Vagina (tissue), 2 donors: ENCODE measurements at regions not wholly inside any gene's neighbourhood (a gene's known extent, or its start where the extent isn't known, plus 50 kb on each side); places are given as distances from the start of the nearest gene placed in this dataset.

Experiments
- DNase-seq, 2 donors: peaks; one replicate each; pipeline ENCODE4 v3.0.0-alpha.2; 2017; ENCODE audit errors: extremely low spot score in 2 of 2
- H3K27ac ChIP-seq: fragments of 200-600 bp; sonication (generic); one replicate; pipeline ENCODE4 v1.5.1; 2019
- H3K27me3 ChIP-seq: fragments of 200-600 bp; sonication (generic); one replicate; pipeline ENCODE4 v1.5.1; 2019
- H3K36me3 ChIP-seq, 2 donors: fragments of 200-600 bp; sonication (generic); one replicate each; pipeline ENCODE4 v1.5.1; 2017 to 2019
- H3K4me1 ChIP-seq: fragments of 200-600 bp; sonication (generic); one replicate; pipeline ENCODE4 v1.5.1; 2019
- H3K4me3 ChIP-seq, 2 donors: fragments of 200-600 bp; sonication (generic); 1 replicate in 1 of 2; 2 replicates in 1 of 2; pipeline ENCODE4 v1.5.1; 2016 to 2019
- H3K9me3 ChIP-seq: fragments of 200-600 bp; sonication (generic); one replicate; pipeline ENCODE4 v1.5.1; 2019
- POLR2A ChIP-seq, 2 donors: fragments of 450-650 bp; IDR thresholded peaks; one replicate each; pipeline ENCODE4 v1.6.1; 2017; ENCODE audit warnings: antibody characterized with exemption in 2 of 2, mild to moderate bottlenecking in 2 of 2, moderate library complexity in 2 of 2
- POLR2AphosphoS5 ChIP-seq, 2 donors: sonication (generic); formaldehyde crosslinking; IDR thresholded peaks; one replicate each; pipeline ENCODE4 v1.9.0; 2017; ENCODE audit warnings: antibody characterized with exemption in 2 of 2, mild to moderate bottlenecking in 2 of 2, low read depth in 1 of 2; ENCODE audit not compliant: insufficient read depth in 1 of 2
- intact Hi-C: fragments of 100-400 bp; cut with DNase I; formaldehyde crosslinking; loops from one replicate; pipeline ENCODE4 v1.15.1; 2023
- TF ChIP-seq, protein P1 (sequence below), 3 experiments: fragments of 450-650 bp in 2 of 3; fragments of 200-600 bp in 1 of 3; sonication (generic) in 1 of 3; IDR thresholded peaks; one replicate each; pipeline ENCODE4 v1.5.1; 2017 to 2019; ENCODE audit warnings: antibody characterized with exemption in 3 of 3, mild to moderate bottlenecking in 2 of 3, moderate library complexity in 2 of 3

DNA sequence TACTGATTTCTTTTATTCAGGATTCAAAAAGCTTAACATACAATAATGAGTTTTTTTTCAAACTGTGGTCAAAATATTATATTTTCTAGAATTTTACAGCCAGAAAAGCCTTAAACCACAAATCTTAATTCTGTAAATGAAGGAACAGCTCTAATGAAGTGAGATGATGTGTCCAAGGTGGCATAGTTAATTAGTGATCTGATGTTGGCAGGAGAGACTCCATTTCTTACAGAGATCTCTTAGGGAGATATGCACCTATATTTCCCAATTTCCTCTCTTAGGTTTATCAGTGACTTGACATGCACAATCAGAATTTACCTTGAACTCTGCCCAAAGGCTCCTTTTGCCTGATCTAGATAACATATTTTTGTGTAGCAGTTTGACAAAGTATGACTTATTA lies 211.1 kb upstream of the ZNF804B start:
- Histone ChIP-seq H3K4me3 (no peak overlapping the region), H3K36me3 (no peaks in the 10 kb centered on the region), H3K27me3 (no peaks in the 10 kb centered on the region), H3K9me3 (no peaks in the 10 kb centered on the region), H3K27ac (no peak overlapping the region), H3K4me1 (no peaks in the 10 kb centered on the region)
- intact Hi-C loops: no loop called here
- TF ChIP-seq POLR2A (IDR thresholded peaks at IDR 0.05) (no peak), POLR2AphosphoS5 (IDR thresholded peaks at IDR 0.05; ENCODE audit: insufficient read depth in 1 of 2, low read depth in 1 of 2) (no peak)
- TF ChIP-seq, protein P1, sequence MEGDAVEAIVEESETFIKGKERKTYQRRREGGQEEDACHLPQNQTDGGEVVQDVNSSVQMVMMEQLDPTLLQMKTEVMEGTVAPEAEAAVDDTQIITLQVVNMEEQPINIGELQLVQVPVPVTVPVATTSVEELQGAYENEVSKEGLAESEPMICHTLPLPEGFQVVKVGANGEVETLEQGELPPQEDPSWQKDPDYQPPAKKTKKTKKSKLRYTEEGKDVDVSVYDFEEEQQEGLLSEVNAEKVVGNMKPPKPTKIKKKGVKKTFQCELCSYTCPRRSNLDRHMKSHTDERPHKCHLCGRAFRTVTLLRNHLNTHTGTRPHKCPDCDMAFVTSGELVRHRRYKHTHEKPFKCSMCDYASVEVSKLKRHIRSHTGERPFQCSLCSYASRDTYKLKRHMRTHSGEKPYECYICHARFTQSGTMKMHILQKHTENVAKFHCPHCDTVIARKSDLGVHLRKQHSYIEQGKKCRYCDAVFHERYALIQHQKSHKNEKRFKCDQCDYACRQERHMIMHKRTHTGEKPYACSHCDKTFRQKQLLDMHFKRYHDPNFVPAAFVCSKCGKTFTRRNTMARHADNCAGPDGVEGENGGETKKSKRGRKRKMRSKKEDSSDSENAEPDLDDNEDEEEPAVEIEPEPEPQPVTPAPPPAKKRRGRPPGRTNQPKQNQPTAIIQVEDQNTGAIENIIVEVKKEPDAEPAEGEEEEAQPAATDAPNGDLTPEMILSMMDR (IDR thresholded peaks at IDR 0.05): no peak
- DNase-seq: no peak

DNA sequence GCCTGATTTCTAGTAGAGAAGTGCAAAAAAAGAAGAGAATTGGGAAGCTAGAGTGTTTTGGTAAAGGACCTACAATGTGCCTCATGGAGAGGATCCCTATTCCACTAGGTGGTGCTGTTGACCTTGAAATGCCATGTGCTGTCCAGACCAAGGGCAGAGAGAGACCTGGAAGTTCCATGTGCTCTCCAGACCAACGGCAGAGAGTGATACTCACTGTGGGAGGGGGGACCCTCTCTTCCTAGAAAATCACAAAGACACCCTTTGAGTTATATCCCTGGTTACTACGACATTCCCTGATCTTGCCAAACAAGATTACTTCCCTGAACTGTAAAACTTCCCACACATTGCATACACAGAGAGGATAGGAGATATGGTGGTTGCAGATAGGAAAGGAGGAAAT lies 212.7 kb upstream of the ZNF804B start:
- no peak for DNase-seq
- intact Hi-C loops: no loop called here
- no peaks in the 10 kb centered on the region for H3K9me3 ChIP-seq
- no peak overlapping the region for H3K4me3 ChIP-seq
- no peak for TF ChIP-seq POLR2AphosphoS5 (IDR thresholded peaks at IDR 0.05; ENCODE audit: insufficient read depth in 1 of 2, low read depth in 1 of 2)
- no peak for TF ChIP-seq POLR2A (IDR thresholded peaks at IDR 0.05)
- TF ChIP-seq, protein P1 (IDR thresholded peaks at IDR 0.05): no peak
- H3K36me3 ChIP-seq: no peaks in the 10 kb centered on the region
- no peaks in the 10 kb centered on the region for H3K4me1 ChIP-seq
- H3K27ac ChIP-seq: no peak overlapping the region
- no peaks in the 10 kb centered on the region for H3K27me3 ChIP-seq

DNA sequence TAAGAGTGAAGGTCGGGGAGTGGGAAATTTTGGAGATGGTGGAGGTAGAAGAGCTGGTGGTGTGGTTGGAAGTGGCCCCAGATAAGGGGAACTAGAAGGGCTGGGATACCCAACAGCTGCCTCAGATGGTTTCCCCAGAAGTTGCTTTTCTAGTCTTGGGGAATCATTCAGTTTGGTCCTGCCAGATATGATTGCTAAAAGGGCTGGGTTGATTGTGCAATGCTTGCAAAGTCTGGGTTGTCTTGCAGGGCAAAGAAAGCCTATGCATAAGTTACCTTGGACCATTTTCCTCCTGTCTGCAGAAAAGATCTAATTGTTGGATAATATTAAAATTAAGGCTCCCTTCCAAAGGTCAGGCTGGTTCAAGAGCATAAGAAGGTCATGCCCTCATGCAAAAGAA lies 213.8 kb upstream of the ZNF804B start:
- no peak overlapping the region for H3K27ac ChIP-seq
- H3K4me3 ChIP-seq: no peak overlapping the region
- H3K36me3 ChIP-seq: no peaks in the 10 kb centered on the region
- DNase-seq: no peak
- no peaks in the 10 kb centered on the region for H3K4me1 ChIP-seq
- no peaks in the 10 kb centered on the region for H3K9me3 ChIP-seq
- TF ChIP-seq POLR2A (IDR thresholded peaks at IDR 0.05): no peak
- no peak for TF ChIP-seq POLR2AphosphoS5 (IDR thresholded peaks at IDR 0.05; ENCODE audit: insufficient read depth in 1 of 2, low read depth in 1 of 2)
- TF ChIP-seq, protein P1 (IDR thresholded peaks at IDR 0.05): no peak
- intact Hi-C loops: no loop called here
- no peaks in the 10 kb centered on the region for H3K27me3 ChIP-seq

DNA sequence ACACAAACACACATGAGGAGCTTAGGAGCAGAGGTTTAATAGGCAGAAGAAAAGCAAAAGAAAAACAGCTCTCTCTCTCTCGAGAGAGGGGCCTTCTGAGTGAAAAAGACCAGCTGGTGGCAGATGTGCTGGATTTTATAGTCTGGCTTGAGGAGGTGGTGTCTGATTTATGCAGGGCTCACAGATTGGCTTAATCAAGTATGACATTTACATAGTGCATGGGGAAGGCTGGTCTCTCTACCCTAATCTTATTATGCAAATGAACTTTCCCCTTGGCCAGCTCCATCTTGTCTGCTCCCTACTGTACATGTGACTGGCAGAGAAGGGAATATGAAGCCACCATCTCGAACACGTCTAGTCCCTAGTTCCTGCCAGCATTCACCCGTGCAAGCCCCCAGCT lies 219.5 kb upstream of the ZNF804B start:
- intact Hi-C loops: no loop called here
- Histone ChIP-seq H3K27me3 (no peaks in the 10 kb centered on the region), H3K4me3 (no peak overlapping the region), H3K9me3 (no peaks in the 10 kb centered on the region), H3K27ac (no peak overlapping the region), H3K4me1 (no peaks in the 10 kb centered on the region), H3K36me3 (no peaks in the 10 kb centered on the region)
- TF ChIP-seq, protein P1 (IDR thresholded peaks at IDR 0.05): no peak
- TF ChIP-seq POLR2AphosphoS5 (IDR thresholded peaks at IDR 0.05; ENCODE audit: insufficient read depth in 1 of 2, low read depth in 1 of 2) (no peak), POLR2A (IDR thresholded peaks at IDR 0.05) (no peak)
- no peak for DNase-seq

DNA sequence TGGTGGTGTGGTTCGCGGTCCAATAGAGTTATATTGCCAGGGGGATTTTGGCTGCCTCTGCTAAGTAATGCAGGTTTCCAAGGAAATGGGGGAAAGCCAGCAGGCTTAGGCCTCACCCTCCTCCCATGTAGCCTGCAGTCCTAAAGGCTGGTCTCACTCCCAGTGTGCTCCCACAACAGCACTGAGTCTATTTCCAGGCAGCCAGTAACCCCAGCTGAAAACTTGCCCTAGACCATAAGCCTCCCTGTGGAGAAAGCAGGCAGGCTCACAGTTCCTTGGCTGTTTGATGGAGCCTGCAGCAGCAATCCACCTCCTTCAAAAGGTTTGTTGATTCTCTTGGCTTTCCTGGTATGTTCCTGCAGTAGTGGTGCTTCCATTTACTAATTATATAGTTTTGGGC lies 220.0 kb upstream of the ZNF804B start:
- Histone ChIP-seq H3K27ac (no peak overlapping the region), H3K9me3 (no peaks in the 10 kb centered on the region), H3K27me3 (no peaks in the 10 kb centered on the region), H3K4me3 (no peak overlapping the region), H3K36me3 (no peaks in the 10 kb centered on the region), H3K4me1 (no peaks in the 10 kb centered on the region)
- no peak for DNase-seq
- TF ChIP-seq POLR2AphosphoS5 (IDR thresholded peaks at IDR 0.05; ENCODE audit: insufficient read depth in 1 of 2, low read depth in 1 of 2): no peak
- TF ChIP-seq POLR2A (IDR thresholded peaks at IDR 0.05): no peak
- TF ChIP-seq, protein P1 (IDR thresholded peaks at IDR 0.05): no peak
- intact Hi-C loops: no loop called here
